Psoas muscle (tissue), 7 donors: ENCODE measurements at regions not wholly inside any gene's neighbourhood (a gene's known extent, or its start where the extent isn't known, plus 50 kb on each side); places are given as distances from the start of the nearest gene placed in this dataset.

Experiments
- ATAC-seq, 4 donors: fragments of 200-7000 bp; cut with Tn5 transposase; one replicate each; pipeline ENCODE4 v1.9.1; 2020; ENCODE audit warnings: moderate library complexity in 3 of 4, mild to moderate bottlenecking in 2 of 4
- DNase-seq, 2 donors: peaks; one replicate each; pipeline ENCODE4 v3.0.0-alpha.2; 2020
- H3K27ac ChIP-seq: fragments of 200-600 bp; one replicate; pipeline ENCODE4 v1.8.0; 2022
- H3K27me3 ChIP-seq, 3 donors: fragments of 200-600 bp in 1 of 3; one replicate each; pipeline versions ENCODE4 v1.6.1 to v1.8.0; 2013 to 2022; ENCODE audit warnings: low read length in 2 of 3, mild to moderate bottlenecking in 2 of 3, moderate library complexity in 1 of 3; ENCODE audit not compliant: insufficient read depth in 3 of 3
- H3K36me3 ChIP-seq, 2 donors: fragments of 200-600 bp in 1 of 2; one replicate each; pipeline versions ENCODE4 v1.6.1 to v1.8.0; 2013 to 2022; ENCODE audit warnings: low read depth in 1 of 2, mild to moderate bottlenecking in 1 of 2, moderate library complexity in 1 of 2; ENCODE audit not compliant: insufficient read depth in 1 of 2
- H3K4me1 ChIP-seq: fragments of 200-600 bp; one replicate; pipeline ENCODE4 v1.8.0; 2022
- H3K4me3 ChIP-seq: fragments of 200-600 bp; one replicate; pipeline ENCODE4 v1.8.0; 2022; ENCODE audit warnings: mild to moderate bottlenecking
- H3K9me3 ChIP-seq: fragments of 200-600 bp; one replicate; pipeline ENCODE4 v1.8.0; 2022
- CTCF ChIP-seq: fragments of 200-600 bp; IDR thresholded peaks from one replicate; pipeline ENCODE4 v1.8.0; 2022; ENCODE audit warnings: antibody characterized with exemption
- WGBS, 3 donors: extraction: QIAGEN DNeasy Blood & Tissue Kit; methylation state at CpG; one replicate each; pipeline versions ENCODE4 v1.1.6 to v1.1.7; 2013; 5-methylcytosine and 5-hydroxymethylcytosine counted together
- intact Hi-C, 2 donors: fragments of 100-400 bp; cut with DNase I; formaldehyde crosslinking; loops; one replicate each; pipeline versions ENCODE4 v1.11.0 to v1.14.2; 2022
- donor health status: healthy with polysubstance abuse.
- donor health status: DM: no; HTN: no; CAD: no; lungs with moderate emphysema.
- donor health status: Bipolar disorder and iron deficiency.
- donor health status: healthy.
- donor health status: DM: yes; HTN: yes; CAD: no.
- donor health status: DM: no; HTN: no; CAD: no.
- donor health status: DM: yes; HTN: yes; CAD: no.

- 57 to 70% (median 63%) methylated on average over 7 of the region's 7 CpGs for WGBS, 3 donors
Observed at GRCh38 chr1:108045460-108045859, 80.5 kb upstream of the VAV3 start.

GRCh38 chr1:108044318-108044717 lies 79.3 kb upstream of the VAV3 start:
- H3K27me3 ChIP-seq = peaks cover 0 to 7% (median 2%) of the 10 kb centered on the region in 3 donors
- ATAC-seq = no peak
- H3K4me1 ChIP-seq = no peaks in the 10 kb centered on the region
- 32 to 56% (median 51%) methylated on average over 2 of the region's 2 CpGs for WGBS, 3 donors
- H3K36me3 ChIP-seq = no peaks in the 10 kb centered on the region
- intact Hi-C loops = no loop called here
- H3K9me3 ChIP-seq = no peaks in the 10 kb centered on the region
- H3K4me3 ChIP-seq = no peak overlapping the region
- TF ChIP-seq CTCF = no peak
- DNase-seq = no peak
- H3K27ac ChIP-seq = no peak overlapping the region

More at GRCh38 chr1:108045460-108045859, 80.5 kb upstream of the VAV3 start:
- intact Hi-C loops = no loop called here
- Histone ChIP-seq H3K36me3 (no peaks in the 10 kb centered on the region), H3K27me3 (peaks cover 0 to 3% (median 2%) of the 10 kb centered on the region in 3 donors), H3K27ac (no peak overlapping the region), H3K4me3 (no peak overlapping the region), H3K9me3 (no peaks in the 10 kb centered on the region), H3K4me1 (no peaks in the 10 kb centered on the region)
- DNase-seq (no peak), ATAC-seq (no peak)
- no peak for TF ChIP-seq CTCF

GRCh38 chr1:108043707-108044106 lies 78.7 kb upstream of the VAV3 start:
- 80 to 85% (median 82%) methylated on average over 8 of the region's 8 CpGs for WGBS, 3 donors
- Histone ChIP-seq H3K4me1 (no peaks in the 10 kb centered on the region), H3K27me3 (peaks cover 0 to 7% (median 2%) of the 10 kb centered on the region in 3 donors), H3K36me3 (no peaks in the 10 kb centered on the region), H3K9me3 (no peaks in the 10 kb centered on the region), H3K4me3 (no peak overlapping the region), H3K27ac (no peak overlapping the region)
- intact Hi-C loops = no loop called here
- no peak for DNase-seq
- TF ChIP-seq CTCF = no peak
- no peak for ATAC-seq

- no peak overlapping the region for H3K27ac ChIP-seq
- peaks cover 0 to 7% (median 0%) of the 10 kb centered on the region in 3 donors for H3K27me3 ChIP-seq
- no peaks in the 10 kb centered on the region for H3K9me3 ChIP-seq
- ATAC-seq = no peak
- intact Hi-C loops = no loop called here
- no peak for TF ChIP-seq CTCF
- DNase-seq = no peak
- no peaks in the 10 kb centered on the region for H3K4me1 ChIP-seq
- no peak overlapping the region for H3K4me3 ChIP-seq
- WGBS, 3 donors = 99 to 100% (median 100%) methylated on average over 1 of the region's 1 CpG
- H3K36me3 ChIP-seq = no peaks in the 10 kb centered on the region
Observed at GRCh38 chr1:108042610-108043009, 77.6 kb upstream of the VAV3 start.
